NCI-H2196 (cell line): ENCODE measurements at regions not wholly inside any gene's neighbourhood (a gene's known extent, or its start where the extent isn't known, plus 50 kb on each side); places are given as distances from the start of the nearest gene placed in this dataset.

Experiments
- DNase-seq: peaks from one replicate; lab custom pipeline; 2025; ENCODE audit not compliant: unreplicated experiment; lab: John Stamatoyannopoulos, UW

GRCh38 chr13:72039126-72039525, 172.1 kb upstream of the DACH1 start:
- DNase-seq = no peak

GRCh38 chr13:72029981-72030380, 163.0 kb upstream of the DACH1 start:
- DNase-seq = no peak

- no peak for DNase-seq
Observed at GRCh38 chr13:72025836-72026235, 158.8 kb upstream of the DACH1 start.

- DNase-seq = no peak
Observed at GRCh38 chr13:72023895-72024294, 156.9 kb upstream of the DACH1 start.

- DNase-seq = no peak
Observed at GRCh38 chr13:72005455-72005854, 138.5 kb upstream of the DACH1 start.

GRCh38 chr13:72004784-72005374, 137.9 kb upstream of the DACH1 start:
- no peak for DNase-seq

GRCh38 chr13:72004246-72004645, 137.2 kb upstream of the DACH1 start:
- no peak for DNase-seq

GRCh38 chr13:71998223-71998622, 131.2 kb upstream of the DACH1 start:
- no peak for DNase-seq

GRCh38 chr13:71979616-71980015, 112.6 kb upstream of the DACH1 start:
- DNase-seq = no peak

- no peak for DNase-seq
Observed at GRCh38 chr13:71977028-71977427, 110.0 kb upstream of the DACH1 start.

- no peak for DNase-seq
Observed at GRCh38 chr13:71967990-71968389, 101.0 kb upstream of the DACH1 start.

- DNase-seq = no peak
Observed at GRCh38 chr13:71964491-71965100, 97.6 kb upstream of the DACH1 start.

- DNase-seq = no peak
Observed at GRCh38 chr13:71962735-71963134, 95.7 kb upstream of the DACH1 start.

- DNase-seq = no peak
Observed at GRCh38 chr13:71962126-71962525, 95.1 kb upstream of the DACH1 start.

- DNase-seq = no peak
Observed at GRCh38 chr13:71949441-71949840, 82.4 kb upstream of the DACH1 start.

- no peak for DNase-seq
Observed at GRCh38 chr13:71939186-71939585, 72.2 kb upstream of the DACH1 start.

GRCh38 chr13:71935166-71935840, 68.3 kb upstream of the DACH1 start:
- DNase-seq = no peak

GRCh38 chr13:71924931-71925330, 57.9 kb upstream of the DACH1 start:
- no peak for DNase-seq

- DNase-seq = no peak
Observed at GRCh38 chr13:71922194-71922593, 55.2 kb upstream of the DACH1 start.
